ENCODE measurements at regions not wholly inside any gene's neighbourhood (a gene's known extent, or its start where the extent isn't known, plus 50 kb on each side); places are given as distances from the start of the nearest gene placed in this dataset.

GRCh38 chr6:76490456-76490855 is 418.0 kb upstream of the IMPG1 start:
- DNase-seq = no peak

DNA sequence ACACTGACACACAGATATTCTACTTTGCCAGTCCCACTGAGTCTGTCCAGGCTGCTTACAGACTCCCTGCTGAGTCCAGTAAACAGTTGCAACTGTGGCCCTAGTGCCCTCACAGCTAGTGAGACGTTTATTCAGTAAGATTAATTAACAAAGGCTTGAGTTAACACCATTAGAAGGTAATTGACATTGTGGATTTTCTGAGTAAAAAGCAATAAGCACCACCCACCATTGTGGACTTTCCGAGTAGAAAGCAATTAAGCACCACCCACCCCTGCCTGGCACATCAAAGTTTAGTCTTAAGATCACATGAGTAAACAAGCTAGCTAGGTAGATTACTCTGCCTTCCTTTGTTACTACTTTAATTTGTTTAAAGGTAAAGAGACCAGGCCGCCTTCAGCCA is 408.6 kb upstream of the IMPG1 start:
- no peak for DNase-seq

DNA sequence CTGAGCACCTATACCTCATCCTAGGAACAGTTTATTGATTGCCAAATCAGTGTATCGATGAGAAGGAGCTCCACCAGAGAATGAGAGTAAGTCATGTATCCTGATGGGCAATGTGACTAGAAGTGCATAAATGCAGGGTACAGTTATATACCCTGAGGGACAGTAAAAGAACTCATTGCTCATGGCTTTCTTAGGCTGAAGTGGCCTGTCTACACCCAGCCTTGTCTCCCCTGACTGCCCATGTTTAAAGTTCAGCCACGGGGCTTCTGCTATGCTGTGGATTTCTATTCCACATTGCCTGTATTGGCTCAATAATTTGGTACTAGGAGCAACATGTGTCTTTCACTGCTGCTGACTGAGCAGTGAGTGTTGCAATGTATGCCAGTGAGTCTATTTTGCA is 400.4 kb upstream of the IMPG1 start:
- no peak for DNase-seq

- no peak for DNase-seq
Observed at GRCh38 chr6:76466286-76466685, 393.8 kb upstream of the IMPG1 start.

- DNase-seq = no peak
Observed at GRCh38 chr6:76465410-76465809, 392.9 kb upstream of the IMPG1 start.

GRCh38 chr6:76453270-76453669 is 380.8 kb upstream of the IMPG1 start:
- no peak for DNase-seq

GRCh38 chr6:76451926-76452709 is 379.7 kb upstream of the IMPG1 start:
- DNase-seq = no peak

DNA sequence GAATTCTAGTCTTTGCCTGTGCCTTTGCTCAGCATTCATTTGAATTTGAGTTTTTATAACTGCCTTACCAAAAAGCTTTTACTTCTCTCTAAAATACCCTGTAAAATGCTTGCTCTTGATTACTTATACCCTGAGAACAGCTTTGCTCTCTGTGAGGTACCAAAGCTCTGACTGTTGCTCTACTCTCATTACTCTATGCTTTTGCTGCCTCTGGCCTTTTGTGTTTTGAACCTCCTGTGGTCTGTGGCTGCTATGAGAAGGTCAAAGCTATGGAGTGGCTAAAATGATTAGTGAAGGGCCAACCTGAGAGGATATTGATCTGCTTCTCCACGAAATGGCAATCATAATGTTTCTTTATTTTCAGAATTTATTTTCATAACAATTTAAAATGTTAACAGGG is 375.6 kb upstream of the IMPG1 start:
- no peak for DNase-seq

- no peak for DNase-seq
Observed at GRCh38 chr6:76441875-76442274, 369.4 kb upstream of the IMPG1 start.

DNA sequence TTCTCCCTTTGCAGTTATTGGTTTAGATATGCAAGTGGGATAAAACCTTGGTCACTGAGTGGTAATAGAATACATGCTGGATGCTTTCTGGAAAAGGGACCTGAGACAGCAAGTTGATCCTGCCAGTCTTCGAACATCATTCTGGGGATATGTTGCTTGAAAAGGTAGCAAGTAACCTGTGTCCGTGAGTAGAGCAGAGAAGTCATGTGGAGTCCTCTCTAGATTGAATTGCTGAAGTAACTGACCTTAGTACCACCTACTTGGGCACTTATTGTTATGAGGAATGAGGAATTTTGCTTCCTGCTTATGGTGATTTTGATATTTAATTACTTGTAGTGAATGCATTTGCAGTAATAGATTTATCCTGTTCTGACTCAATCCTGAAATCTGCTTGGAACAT is 367.3 kb upstream of the IMPG1 start:
- DNase-seq = no peak

- no peak for DNase-seq
Observed at GRCh38 chr6:76438768-76439167, 366.3 kb upstream of the IMPG1 start.

GRCh38 chr6:76435174-76435573 is 362.7 kb upstream of the IMPG1 start:
- DNase-seq = no peak

DNA sequence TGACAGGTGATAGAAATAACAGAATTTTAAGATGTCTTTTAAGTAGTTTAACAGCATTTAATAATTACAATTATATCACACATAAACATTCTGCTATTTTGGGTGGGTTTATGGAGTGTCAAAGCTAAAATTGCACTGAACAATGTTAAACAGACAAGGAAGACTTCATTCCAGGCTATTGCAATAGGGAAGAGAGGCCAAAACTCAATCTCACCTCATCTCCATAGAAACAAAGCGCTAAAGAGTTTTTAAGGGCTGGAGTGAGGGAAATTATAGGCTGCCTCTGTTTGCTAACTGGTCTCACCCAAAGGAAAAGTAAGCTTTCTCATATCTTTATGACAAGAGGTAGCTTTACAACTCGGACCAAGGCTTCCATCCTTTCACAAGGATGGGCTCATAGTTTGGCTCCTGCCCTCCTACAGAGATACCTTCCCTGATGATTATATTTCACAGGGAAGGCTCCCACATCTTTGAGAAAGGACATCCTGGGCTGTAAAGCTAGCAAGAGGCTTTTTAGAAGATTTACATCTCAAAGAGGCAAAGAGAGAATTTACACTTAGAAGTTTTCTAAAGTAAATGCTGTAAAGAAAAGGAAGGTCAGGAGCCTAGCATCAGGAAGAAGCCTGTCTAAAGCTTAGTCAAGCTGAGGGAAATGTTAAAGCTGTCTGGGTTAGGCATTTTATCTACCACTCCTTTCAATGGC is 350.2 kb upstream of the IMPG1 start:
- DNase-seq = no peak

DNA sequence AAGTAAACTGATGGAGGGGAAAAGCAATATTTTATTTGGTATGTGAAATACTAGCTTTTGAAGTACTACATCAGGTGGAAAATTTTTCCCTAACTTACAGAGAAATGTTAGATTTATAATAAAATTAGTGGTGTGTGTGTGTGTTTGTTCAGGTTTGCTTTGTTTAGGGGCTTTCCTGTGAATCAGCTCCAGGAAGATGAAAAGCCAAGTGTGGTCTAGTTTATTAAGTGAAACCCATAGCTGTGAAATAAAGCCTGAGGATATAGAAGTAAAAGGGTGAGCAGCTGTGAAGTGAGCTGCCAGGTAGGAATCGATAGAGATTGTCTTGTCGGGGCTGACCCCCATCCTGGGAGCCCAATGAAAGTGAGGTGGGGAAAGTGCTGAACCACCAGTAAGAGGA is 347.6 kb upstream of the IMPG1 start:
- no peak for DNase-seq

- DNase-seq = no peak
Observed at GRCh38 chr6:76418560-76419223, 346.2 kb upstream of the IMPG1 start.

DNA sequence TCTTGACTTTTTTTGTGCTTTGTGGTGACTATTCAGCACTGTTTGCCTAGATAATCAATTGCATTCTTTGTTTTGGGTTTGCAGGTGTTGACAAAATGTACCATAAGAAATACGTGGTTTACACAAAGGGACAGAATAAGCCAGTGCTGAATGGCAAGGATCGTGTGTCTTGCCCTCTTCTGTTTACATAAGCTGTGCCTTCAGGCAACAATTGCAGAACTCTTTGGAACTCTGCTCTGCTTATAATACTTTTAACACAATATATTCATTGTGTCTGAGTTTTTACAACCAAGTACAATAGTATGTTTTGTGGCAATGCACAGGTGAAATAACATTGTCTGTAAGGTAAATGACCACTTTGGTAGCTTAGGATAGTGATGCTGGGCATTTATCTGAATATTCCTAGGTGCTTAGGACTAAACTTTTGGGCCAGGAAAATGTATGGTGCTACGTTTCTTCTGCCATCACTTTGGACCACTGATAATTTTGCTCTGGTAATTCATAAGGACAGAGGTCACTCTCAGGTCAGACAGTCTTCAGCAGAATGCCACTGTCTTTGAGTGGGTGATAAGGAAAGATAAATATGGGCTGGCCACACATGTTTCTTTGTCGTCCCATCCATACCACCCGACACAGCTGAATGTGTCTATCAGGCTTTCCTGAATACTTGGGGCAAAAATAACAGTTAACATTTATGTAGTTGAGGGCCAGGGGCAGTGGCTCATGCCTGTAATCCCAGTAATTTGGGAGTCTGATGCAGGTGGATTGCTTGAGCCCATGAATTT is 344.6 kb upstream of the IMPG1 start:
- DNase-seq = peak; percentile 4

DNA sequence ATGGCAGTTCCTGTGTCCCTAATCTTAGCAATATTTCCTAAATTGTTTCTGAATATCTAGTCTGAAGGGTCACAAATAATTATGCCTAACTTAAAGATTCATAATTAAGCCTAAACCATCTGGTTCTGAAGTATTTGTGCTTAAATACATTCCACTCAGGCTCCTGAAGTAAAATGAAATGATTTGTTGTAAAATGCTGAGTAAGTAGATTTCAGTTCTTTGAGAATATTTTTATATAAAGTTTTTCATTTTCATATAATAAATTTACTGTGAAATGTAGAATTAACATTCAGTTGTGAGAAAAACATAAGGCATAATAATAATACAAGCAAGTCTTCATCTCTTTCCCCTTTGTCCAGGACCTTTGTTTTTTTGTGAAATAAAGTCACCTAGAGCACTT is 330.6 kb upstream of the IMPG1 start:
- no peak for DNase-seq

- no peak for DNase-seq
Observed at GRCh38 chr6:76397966-76398365, 325.5 kb upstream of the IMPG1 start.

GRCh38 chr6:76382201-76382600 is 309.7 kb upstream of the IMPG1 start:
- DNase-seq = no peak

- no peak for DNase-seq
Observed at GRCh38 chr6:76381612-76382011, 309.1 kb upstream of the IMPG1 start.

GRCh38 chr6:76351275-76351674 is 278.8 kb upstream of the IMPG1 start:
- DNase-seq = no peak

- no peak for DNase-seq
Observed at GRCh38 chr6:76347539-76347938, 275.1 kb upstream of the IMPG1 start.

GRCh38 chr6:76342611-76343160 is 270.2 kb upstream of the IMPG1 start:
- DNase-seq = no peak
